HG02852 (cell line): ENCODE measurements at regions not wholly inside any gene's neighbourhood (a gene's known extent, or its start where the extent isn't known, plus 50 kb on each side); places are given as distances from the start of the nearest gene placed in this dataset.
"Not testable (repeated sequence)": the region's sequence is repeated elsewhere in the genome, so short reads cannot be mapped to it uniquely, and the experiment has no call there.

Experiments
- ATAC-seq: cut with Tn5 transposase; IDR thresholded peaks from one replicate; pipeline ENCODE4 v1.9.1; 2021; ENCODE audit warnings: mild to moderate bottlenecking, moderate library complexity; ENCODE audit not compliant: unreplicated experiment

GRCh38 chr16:85220125-85220839, 108.0 kb upstream of the CIBAR2 start:
- ATAC-seq = no peak

- ATAC-seq = no peak
Observed at GRCh38 chr16:85220964-85221731, 108.9 kb upstream of the CIBAR2 start.

GRCh38 chr16:85221771-85222154, 109.5 kb upstream of the CIBAR2 start:
- no peak for ATAC-seq

GRCh38 chr16:85222155-85222863, 110.0 kb upstream of the CIBAR2 start:
- ATAC-seq = no peak

- ATAC-seq = no peak
Observed at GRCh38 chr16:85225257-85225656, 113.0 kb upstream of the CIBAR2 start.

GRCh38 chr16:85225721-85226120, 113.4 kb upstream of the CIBAR2 start:
- no peak for ATAC-seq

GRCh38 chr16:85227084-85227945, 115.0 kb upstream of the CIBAR2 start:
- ATAC-seq = peak; percentile 76

- ATAC-seq = peak; percentile 1
Observed at GRCh38 chr16:85227946-85228862, 115.9 kb upstream of the CIBAR2 start.

GRCh38 chr16:85228970-85229430, 116.7 kb upstream of the CIBAR2 start:
- no peak for ATAC-seq

- no peak for ATAC-seq
Observed at GRCh38 chr16:85229869-85230462, 117.7 kb upstream of the CIBAR2 start.

GRCh38 chr16:85230764-85231383, 118.6 kb upstream of the CIBAR2 start:
- not testable (repeated sequence) for ATAC-seq

GRCh38 chr16:85231959-85232358, 119.7 kb upstream of the CIBAR2 start:
- ATAC-seq = no peak

- ATAC-seq = no peak
Observed at GRCh38 chr16:85232369-85233142, 120.3 kb upstream of the CIBAR2 start.

- no peak for ATAC-seq
Observed at GRCh38 chr16:85233516-85233915, 121.2 kb upstream of the CIBAR2 start.

GRCh38 chr16:85234310-85235204, 122.3 kb upstream of the CIBAR2 start:
- no peak for ATAC-seq

- ATAC-seq = peak; percentile 57
Observed at GRCh38 chr16:85235991-85236817, 123.9 kb upstream of the CIBAR2 start.
